GM12865 (cell line): ENCODE measurements at regions not wholly inside any gene's neighbourhood (a gene's known extent, or its start where the extent isn't known, plus 50 kb on each side); places are given as distances from the start of the nearest gene placed in this dataset.

Source experiments
- DNase-seq: peaks from one replicate; pipeline ENCODE4 v3.0.0; 2010; ENCODE audit warnings: low read depth
- H3K4me3 ChIP-seq: 2 replicates; pipeline ENCODE4 v1.5.1; 2011; ENCODE audit warnings: mild to moderate bottlenecking, low read depth, low read length, control low read depth
- CTCF ChIP-seq: IDR thresholded peaks from 2 replicates; pipeline ENCODE4 v1.5.1; 2011; ENCODE audit warnings: low read length, control low read depth, low read depth, inconsistent platforms; ENCODE audit not compliant: insufficient read depth; ENCODE audit errors: missing control alignments

- no peak overlapping the region for H3K4me3 ChIP-seq
- DNase-seq, result no peak
- TF ChIP-seq CTCF, result no peak
Observed at GRCh38 chrX:96611619-96612362, 72.9 kb upstream of the DIAPH2 start.

GRCh38 chrX:96615448-96615847 lies 69.2 kb upstream of the DIAPH2 start:
- no peak for DNase-seq
- TF ChIP-seq CTCF, result no peak
- no peak overlapping the region for H3K4me3 ChIP-seq

- no peak for DNase-seq
- no peak for TF ChIP-seq CTCF
- no peak overlapping the region for H3K4me3 ChIP-seq
Observed at GRCh38 chrX:96619588-96619987, 65.1 kb upstream of the DIAPH2 start.

DNA sequence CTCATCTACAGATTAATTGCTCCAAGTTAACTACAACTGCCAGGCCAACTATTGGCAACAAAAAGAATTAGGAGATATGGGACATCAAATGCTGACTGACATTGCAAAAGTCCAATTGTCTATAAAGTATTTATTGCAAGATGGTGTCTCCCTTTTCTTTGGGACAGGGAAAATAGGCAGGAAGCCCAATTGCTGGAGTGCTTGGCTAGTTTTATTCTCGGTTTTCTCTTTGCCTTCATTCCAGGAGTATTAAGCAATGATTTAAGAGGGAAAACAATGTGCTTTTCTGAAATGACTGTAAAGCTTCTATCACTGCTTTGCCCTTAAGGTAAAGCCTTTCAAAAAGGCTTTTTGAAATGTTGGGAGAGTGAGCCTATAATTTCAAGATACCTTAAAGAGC lies 62.8 kb upstream of the DIAPH2 start:
- DNase-seq, result no peak
- H3K4me3 ChIP-seq, result no peak overlapping the region
- TF ChIP-seq CTCF, result no peak
